HG03442 (cell line): ENCODE measurements at regions not wholly inside any gene's neighbourhood (a gene's known extent, or its start where the extent isn't known, plus 50 kb on each side); places are given as distances from the start of the nearest gene placed in this dataset.

ENCODE experiments used
- ATAC-seq: cut with Tn5 transposase; IDR thresholded peaks from one replicate; pipeline ENCODE4 v1.9.1; 2021; ENCODE audit warnings: mild to moderate bottlenecking, moderate library complexity; ENCODE audit not compliant: unreplicated experiment

DNA sequence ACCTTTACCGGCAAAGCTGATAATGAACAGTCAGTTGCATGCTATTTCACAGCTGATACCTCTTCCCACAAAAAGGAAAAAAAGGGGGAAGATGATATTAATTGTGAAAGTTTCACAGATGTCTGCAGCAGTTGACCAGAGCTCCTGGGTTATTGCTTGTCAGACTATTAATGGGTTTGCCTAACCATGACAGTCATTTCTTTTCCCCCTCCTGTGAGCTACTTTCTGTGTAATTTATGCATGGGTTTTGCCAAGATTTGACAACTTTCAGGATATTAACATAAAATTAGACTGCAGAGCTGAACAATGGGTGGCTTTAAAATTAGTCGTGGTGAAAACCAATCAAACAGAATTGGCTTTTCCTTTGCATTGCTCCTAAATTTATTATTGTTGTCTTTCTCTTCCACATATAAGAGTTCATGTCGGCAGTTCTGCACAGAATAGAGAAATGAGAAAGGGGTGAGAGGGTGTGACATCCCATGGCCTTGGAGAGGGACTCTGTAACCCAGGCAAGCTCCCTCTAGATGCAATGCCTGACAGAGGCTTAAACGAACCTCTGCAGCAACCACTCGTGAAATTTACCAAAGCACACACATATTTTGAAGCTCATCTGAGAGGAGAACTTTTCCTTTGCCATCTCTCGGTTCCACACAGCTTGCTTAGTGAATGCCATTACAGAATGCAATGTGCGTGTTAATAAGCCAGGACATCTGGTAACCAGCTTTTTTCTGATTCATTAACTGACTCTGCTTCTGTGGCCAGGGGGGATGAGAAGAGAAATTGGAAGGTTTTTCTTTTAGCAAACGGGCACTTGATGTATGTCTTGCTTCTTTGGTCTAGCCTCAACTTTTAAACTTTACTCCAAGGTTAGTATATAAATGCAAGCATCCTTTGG lies 82.2 kb upstream of the ITGA4 start:
- peak; percentile 74 for ATAC-seq

DNA sequence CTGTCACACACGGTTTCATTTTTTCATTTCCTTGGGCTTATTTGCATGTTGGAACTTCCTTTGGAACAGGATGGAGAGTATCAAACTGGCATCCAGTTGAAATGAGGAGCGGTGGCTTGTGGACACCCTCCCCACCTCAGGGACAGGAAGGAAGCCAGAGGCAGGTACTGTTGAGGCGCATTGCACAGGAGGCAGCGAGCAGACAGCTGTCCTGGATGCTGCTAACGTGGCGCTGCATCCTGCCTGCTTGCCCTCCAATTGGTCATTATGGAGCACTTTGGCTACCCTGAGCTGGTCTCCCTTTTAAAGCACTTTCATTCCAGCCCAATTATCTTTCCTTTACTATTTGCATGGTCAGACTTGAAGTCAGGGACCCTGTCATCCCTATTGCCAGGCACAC lies 80.7 kb upstream of the ITGA4 start:
- no peak for ATAC-seq

DNA sequence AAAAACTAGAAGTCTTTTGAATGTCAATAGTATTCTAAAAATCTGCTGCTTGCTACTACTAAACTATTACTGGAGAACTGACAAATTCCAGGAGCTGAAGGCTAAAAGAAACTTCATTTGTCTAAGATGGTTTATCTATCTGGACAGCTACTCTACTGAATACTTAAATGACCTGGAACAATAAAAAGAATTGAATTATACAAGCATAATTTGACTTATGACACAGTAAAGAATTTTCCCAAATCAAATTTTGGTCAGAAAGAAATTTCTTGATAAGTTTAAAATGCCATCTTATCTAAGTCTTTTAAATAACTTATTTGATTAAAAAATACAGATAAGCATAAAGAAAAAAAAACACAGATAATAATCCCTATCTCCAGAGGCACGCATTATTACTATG lies 80.2 kb upstream of the ITGA4 start:
- ATAC-seq: no peak

DNA sequence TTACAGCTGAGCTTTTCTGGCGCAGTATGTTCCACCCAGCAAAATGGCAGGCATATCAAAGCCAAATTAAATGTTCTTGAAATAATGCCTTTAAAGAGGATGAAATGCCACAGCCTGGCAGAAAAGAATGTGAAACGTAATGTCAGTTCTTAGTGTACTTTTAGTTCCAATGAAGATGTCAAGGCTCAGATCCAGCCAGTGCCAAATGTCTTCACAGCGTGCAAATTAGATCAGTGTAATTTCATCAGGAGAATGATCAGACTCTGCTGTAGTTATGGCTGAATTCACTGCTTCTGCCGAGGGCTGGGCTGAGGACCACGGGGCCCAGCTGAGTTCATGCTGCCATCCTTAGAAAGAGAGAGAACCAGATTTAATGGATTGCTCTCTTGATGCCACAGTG lies 78.7 kb upstream of the ITGA4 start:
- ATAC-seq: no peak

DNA sequence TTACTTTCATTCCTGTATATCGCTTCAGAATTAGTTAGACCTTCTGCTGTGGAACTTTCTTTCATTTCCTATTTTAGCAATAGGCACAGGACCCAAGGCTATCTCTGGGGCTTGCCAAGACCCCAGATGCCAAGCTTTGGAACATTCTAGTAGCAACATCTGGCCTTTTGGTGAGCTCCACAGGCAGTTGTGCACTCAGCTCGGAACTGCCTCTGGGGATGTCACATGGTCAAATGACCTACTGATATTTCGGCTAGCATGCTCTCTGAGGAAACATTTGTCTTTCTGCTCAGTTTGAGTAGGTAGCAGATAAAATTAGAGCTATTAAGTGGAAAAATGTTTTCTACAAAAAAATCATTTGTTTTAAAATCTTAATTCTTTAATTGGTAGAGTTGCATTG lies 76.6 kb upstream of the ITGA4 start:
- ATAC-seq: no peak

DNA sequence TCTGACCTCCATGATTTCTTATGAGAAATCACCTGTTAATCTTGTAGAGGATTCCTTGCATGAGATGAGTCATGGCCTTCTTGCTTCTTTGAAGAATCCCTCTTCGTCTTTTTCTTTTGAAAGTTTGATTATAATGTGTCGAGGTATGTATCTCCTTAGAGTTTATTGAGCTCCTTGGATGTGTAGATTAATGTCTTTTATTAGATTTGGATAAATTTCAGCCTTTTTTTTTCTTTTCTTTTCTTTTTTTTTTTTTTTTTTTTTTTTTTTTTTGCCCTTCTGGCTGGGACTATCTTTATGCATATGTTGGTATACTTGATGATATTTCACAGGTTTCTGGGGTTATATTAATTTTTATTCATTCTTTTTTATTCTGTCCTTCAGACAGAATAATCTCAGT lies 72.3 kb upstream of the ITGA4 start:
- ATAC-seq: no peak

DNA sequence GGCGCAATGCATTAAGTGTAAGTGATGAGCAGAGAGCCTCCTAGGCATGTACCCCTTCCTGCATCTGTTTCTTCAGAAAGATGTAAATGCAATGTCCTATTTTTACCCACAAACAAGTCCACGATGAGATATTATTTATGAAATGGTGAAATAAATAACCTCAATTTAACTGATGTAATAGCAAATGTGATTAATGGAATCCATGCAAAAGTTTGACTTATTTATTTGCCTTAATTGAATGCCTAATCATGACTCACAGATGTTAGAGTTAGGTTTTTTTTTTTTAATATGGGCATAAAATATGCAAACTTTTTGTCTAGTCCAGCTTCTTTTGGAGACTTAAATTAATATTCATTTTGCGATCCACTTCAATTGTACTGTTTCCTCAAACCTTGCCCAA lies 67.7 kb upstream of the ITGA4 start:
- ATAC-seq: no peak

DNA sequence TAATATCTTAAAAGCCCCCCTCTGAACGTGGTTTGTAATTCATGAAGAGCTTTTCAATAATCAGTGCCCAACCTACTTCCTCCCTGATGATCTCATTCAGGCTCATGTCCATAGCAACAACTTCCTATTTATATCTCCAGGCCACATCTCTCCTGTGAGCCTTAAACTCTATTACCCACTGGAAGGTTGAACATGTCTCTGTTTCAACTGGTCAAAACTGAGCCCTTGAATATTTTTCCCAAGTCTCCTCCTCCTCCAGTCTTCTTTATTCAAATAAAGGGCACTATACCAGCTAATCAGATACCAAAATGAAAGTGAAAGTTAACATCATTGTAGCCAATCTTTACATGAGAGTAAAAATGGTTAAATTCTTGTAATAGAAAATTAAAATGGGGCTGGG lies 63.7 kb upstream of the ITGA4 start:
- peak; percentile 56 for ATAC-seq

DNA sequence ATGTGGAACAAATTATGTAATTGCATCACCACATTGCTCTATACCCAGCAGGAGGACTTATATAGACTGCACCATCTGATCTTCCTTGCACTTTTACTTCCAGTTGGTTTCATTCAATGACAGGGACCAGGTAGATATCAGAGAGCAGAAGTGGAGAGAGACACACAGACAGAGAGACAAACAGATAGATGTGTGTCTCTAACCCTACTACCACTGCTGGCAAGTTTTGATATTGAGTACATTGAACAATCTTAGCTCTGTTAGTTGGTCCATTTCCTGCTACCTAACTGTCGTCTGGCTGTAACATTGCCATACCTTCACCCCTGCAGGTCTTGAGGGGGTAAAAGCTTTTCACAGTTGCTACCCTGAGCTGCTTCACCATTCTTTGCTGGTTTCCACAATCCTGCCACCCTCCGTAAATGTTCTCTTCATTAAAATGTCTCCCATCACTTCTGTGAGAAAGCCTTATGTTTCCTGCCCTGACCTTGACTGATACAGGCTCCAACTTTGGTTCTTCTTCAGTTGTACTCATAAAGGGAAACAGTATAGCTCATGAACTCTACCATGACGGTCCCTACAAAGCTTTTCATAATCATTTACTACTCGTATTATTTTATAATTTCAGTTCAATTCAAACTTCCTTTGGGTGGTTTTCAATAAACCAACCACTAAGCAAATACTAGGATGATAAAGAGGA lies 62.3 kb upstream of the ITGA4 start:
- ATAC-seq: no peak

DNA sequence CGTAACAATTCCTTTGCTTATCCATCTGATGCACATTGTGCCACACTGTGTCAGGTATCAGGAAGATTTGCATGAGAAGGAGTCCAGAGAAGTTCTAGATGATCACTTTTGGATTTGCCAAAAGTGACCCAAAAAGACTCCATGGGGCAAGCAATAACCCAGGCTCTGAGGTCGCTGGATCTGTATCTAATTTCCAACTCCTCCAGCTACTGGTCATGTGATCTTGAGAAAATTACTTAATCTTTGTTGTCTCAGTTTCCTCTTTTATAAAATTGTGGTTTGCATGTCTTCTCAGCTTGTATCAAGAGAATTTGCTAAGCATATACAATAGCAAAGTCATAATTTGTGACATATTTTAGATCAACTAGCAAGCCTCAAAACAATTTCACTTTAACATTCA lies 61.3 kb upstream of the ITGA4 start:
- no peak for ATAC-seq

DNA sequence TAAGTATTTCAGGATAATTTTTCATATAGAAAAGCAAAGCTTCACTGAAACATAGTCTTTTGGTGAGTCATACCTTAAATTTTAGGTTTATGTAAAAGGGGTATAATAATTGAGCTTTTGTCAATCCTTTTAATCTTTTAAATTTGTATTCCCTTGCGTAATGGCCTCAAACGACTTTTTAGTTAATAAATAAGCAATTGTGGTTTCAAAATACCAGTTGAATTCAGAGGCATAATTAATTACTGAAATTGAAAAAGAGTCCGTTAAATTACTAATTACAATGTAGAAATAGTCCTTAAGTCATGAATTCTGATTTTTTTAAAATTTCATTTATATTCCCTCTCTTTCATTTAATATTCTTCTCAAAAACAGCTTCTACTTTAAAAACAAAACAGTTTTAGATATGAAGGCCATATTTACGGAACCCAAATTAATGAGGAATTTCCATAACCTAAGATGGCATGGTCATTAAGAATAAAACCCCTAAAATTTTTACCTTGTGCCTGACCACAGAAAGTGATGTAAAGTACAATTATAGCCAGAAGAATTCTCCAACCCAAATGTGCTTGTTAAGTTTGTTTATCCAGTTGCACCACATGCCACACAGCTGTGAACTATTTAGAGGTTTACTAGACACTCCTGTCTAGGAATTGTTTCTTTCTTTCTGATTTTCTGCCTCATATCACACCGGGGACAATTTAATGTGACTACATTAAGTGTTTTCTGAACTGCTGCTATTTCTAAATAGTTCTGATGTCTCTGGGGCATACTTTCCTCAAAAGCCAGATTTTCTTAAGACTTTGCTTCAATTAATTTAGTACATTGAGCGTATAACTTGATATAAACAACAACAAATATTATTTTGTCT lies 60.7 kb upstream of the ITGA4 start:
- no peak for ATAC-seq

DNA sequence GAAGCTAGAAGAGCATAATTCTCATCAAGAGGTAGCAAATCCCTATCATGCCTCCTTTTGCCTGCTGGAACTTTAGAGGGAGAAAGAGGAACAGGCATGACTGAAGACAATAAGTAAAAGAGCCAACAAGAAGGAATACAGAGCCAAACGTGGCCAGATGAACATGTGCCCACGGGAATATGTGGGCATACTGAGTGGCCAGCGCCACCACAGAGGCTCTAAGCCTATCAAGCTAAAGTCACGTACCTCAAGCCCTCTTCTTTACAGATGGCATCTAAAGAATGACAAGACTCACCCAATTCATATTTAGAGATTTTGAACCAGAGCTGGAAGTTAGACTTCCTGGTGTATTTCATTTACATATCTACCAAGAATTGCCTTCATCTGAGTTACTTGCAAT lies 59.9 kb upstream of the ITGA4 start:
- no peak for ATAC-seq

DNA sequence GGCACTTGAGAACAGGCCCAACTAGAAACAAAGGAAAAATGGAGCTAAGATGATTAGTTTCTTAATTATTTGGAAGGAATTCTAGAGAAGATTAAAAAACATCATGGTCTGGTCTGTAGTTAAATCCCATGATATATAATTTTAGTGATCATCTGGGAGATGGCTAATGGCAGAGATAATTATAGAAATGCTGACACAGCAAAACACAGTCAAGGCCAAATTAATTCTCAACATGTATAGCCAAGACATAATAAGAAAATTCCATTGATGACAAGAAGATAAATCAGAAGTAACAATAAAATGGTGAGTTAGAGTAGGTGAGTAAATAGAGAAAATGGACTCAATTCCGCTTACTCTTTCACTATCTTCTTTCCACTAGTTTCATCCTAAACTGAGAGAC lies 59.2 kb upstream of the ITGA4 start:
- ATAC-seq: no peak

DNA sequence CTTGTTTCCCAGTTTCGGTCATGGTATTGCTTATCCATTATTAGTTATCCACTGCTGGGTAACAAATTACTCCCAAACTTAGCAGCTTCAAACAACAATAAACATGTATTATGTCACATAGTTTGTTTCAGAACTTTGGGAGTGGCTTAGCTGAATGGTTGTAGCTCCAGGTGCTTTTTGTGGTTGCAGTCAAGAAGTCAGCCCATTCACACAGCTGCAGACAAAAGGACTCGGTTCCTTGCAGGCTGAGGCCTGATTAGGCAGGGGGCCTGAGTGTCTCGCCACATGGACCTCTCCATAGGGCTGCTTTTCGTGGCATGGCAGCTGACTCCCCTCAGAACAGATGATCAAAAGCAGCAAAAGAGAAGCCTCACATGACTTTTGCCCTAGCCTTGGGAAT lies 58.2 kb upstream of the ITGA4 start:
- no peak for ATAC-seq

DNA sequence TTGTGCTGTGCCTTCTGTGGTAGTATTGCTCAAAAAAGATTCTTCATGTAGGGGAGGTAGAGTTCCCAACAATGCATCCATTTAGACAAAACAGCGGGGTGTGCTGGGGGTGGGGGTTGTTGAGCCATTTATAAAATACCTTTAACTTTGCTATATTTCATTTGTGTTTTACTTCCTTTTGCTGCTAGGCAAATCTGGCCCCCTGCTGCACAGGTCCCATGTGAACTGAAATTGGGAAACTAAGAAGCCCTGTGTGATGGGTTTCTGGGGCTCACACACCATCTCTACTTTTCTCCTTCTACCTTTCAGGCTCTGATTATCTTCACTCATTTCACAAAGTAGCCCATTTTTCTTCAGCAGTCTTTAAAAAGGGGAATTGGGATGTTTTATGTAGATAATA lies 52.7 kb upstream of the ITGA4 start:
- ATAC-seq: no peak

DNA sequence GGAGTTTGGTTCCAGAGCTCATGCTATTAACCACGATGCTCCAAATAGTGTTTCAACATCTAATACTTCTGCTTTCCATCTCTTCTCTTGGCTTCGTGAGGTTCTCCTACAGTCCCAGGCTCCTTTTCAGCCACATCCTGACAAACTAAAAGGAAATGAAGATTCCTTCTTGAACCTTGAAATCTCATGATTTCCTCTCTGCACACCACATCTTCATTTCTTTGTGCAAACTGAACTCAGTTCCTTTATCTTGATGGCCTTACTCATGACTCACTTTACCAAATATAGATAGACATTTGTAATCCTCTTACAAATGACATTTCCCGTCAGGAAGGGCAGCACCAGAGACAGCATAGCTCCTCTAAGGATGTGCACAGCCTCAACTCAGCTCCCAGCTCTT lies 50.0 kb upstream of the ITGA4 start:
- ATAC-seq: no peak
